GM18505 (cell line): ENCODE measurements at regions not wholly inside any gene's neighbourhood (a gene's known extent, or its start where the extent isn't known, plus 50 kb on each side); places are given as distances from the start of the nearest gene placed in this dataset.
"Not testable (repeated sequence)": the region's sequence is repeated elsewhere in the genome, so short reads cannot be mapped to it uniquely, and the experiment has no call there.

ENCODE experiments used
- ATAC-seq: cut with Tn5 transposase; IDR thresholded peaks from one replicate; pipeline ENCODE4 v1.9.1; 2021; ENCODE audit not compliant: unreplicated experiment
- POLR2A ChIP-seq: IDR thresholded peaks from 4 replicates; pipeline ENCODE4 v1.6.1; 2011; ENCODE audit warnings: borderline replicate concordance; ENCODE audit not compliant: insufficient read depth, insufficient read length; ENCODE audit errors: extremely low read depth

- TF ChIP-seq POLR2A: no peak
- no peak for ATAC-seq
Observed at GRCh38 chr14:65993103-65993502, 493.1 kb upstream of the CCDC196 start.

- no peak for ATAC-seq
Observed at GRCh38 chr14:65993996-65994395, 492.2 kb upstream of the CCDC196 start.

GRCh38 chr14:65997347-65997746 is 488.8 kb upstream of the CCDC196 start:
- TF ChIP-seq POLR2A: no peak
- ATAC-seq: no peak

More at GRCh38 chr14:65993996-65994395, 492.2 kb upstream of the CCDC196 start:
- TF ChIP-seq POLR2A: no peak

- TF ChIP-seq POLR2A: no peak
- no peak for ATAC-seq
Observed at GRCh38 chr14:65999865-66000264, 486.3 kb upstream of the CCDC196 start.

- TF ChIP-seq POLR2A: no peak
- ATAC-seq: no peak
Observed at GRCh38 chr14:66000766-66001165, 485.4 kb upstream of the CCDC196 start.

- no peak for TF ChIP-seq POLR2A
- ATAC-seq: no peak
Observed at GRCh38 chr14:66001356-66001755, 484.8 kb upstream of the CCDC196 start.

GRCh38 chr14:66003082-66003730 is 483.0 kb upstream of the CCDC196 start:
- TF ChIP-seq POLR2A: no peak
- no peak for ATAC-seq

- ATAC-seq: no peak
Observed at GRCh38 chr14:66005900-66006434, 480.2 kb upstream of the CCDC196 start.

GRCh38 chr14:66008631-66009030 is 477.5 kb upstream of the CCDC196 start:
- ATAC-seq: no peak
- TF ChIP-seq POLR2A: no peak

More at GRCh38 chr14:66005900-66006434, 480.2 kb upstream of the CCDC196 start:
- TF ChIP-seq POLR2A: no peak

- TF ChIP-seq POLR2A: no peak
- ATAC-seq: no peak
Observed at GRCh38 chr14:66009089-66009488, 477.1 kb upstream of the CCDC196 start.

- TF ChIP-seq POLR2A: no peak
- ATAC-seq: no peak
Observed at GRCh38 chr14:66010695-66011094, 475.5 kb upstream of the CCDC196 start.

- TF ChIP-seq POLR2A: no peak
- ATAC-seq: no peak
Observed at GRCh38 chr14:66011855-66012254, 474.3 kb upstream of the CCDC196 start.

GRCh38 chr14:66013607-66014006 is 472.6 kb upstream of the CCDC196 start:
- ATAC-seq: not testable (repeated sequence)

- TF ChIP-seq POLR2A: no peak
- no peak for ATAC-seq
Observed at GRCh38 chr14:66015071-66015780, 470.9 kb upstream of the CCDC196 start.
